Retinal pigment epithelial cell (primary cell): ENCODE measurements at regions not wholly inside any gene's neighbourhood (a gene's known extent, or its start where the extent isn't known, plus 50 kb on each side); places are given as distances from the start of the nearest gene placed in this dataset.

Experiments
- DNase-seq: peaks from one replicate; pipeline ENCODE4 v3.0.0-alpha.2; 2010; ENCODE audit warnings: low read depth
- H3K4me3 ChIP-seq: 2 replicates; pipeline ENCODE4 v1.5.1; 2011; ENCODE audit warnings: mild to moderate bottlenecking, low read length, control low read depth, moderate library complexity
- CTCF ChIP-seq: conservative IDR thresholded peaks from 2 replicates; pipeline ENCODE4 v1.5.1; 2011; ENCODE audit warnings: low read depth, low read length, control low read depth, inconsistent platforms

GRCh38 chr2:195411219-195411687 is 245.8 kb upstream of the SLC39A10 start:
- TF ChIP-seq CTCF: no peak
- H3K4me3 ChIP-seq: no peak overlapping the region
- peak; percentile 16 for DNase-seq

DNA sequence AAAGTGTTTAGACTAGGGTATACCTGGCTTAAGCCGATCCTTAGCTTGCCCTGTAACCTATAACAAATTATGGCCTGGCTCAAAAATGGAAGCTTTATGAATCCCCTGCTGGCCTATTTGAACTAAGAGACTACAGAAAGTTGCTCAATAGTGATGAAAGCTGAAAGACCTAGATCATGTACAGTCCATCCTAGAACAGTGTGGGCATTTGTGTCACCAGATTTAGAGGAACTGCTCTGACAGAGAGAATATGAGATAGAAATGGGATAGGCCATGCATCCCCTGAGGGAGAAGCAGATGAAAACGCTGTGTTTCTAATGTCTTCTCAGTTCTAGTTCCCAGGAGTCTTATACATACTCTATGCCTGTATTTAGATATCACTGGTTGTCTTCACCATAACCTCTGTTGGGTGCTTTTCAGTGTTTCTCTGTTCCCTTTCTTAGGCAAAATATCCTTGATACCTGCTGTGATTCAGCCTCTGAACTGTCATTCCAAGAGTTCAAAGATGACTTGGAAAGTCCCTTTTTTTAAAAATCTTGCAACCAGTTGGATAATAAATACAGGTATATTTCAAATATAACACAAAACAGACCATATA is 246.9 kb upstream of the SLC39A10 start:
- H3K4me3 ChIP-seq: no peak overlapping the region
- TF ChIP-seq CTCF: no peak
- no peak for DNase-seq

DNA sequence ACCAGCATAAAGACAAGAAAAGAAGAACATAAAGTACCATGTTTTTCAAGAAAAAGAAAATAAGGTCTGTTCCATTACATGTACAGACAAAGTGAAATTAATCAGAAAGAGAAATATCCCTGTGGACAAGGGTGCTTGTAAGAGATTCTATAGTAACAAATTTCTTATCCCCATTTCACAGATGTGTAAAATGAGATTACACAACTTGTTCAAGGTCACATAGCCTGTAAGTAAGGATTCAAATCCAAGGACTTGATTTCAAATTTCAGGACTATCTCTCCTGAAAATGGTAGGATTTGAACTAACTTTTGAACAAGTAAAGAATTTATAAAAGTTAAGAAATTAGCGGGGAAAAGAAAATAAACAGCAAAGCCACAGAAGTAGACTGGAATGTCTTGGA is 248.2 kb upstream of the SLC39A10 start:
- no peak for DNase-seq
- H3K4me3 ChIP-seq: no peak overlapping the region
- TF ChIP-seq CTCF: no peak

DNA sequence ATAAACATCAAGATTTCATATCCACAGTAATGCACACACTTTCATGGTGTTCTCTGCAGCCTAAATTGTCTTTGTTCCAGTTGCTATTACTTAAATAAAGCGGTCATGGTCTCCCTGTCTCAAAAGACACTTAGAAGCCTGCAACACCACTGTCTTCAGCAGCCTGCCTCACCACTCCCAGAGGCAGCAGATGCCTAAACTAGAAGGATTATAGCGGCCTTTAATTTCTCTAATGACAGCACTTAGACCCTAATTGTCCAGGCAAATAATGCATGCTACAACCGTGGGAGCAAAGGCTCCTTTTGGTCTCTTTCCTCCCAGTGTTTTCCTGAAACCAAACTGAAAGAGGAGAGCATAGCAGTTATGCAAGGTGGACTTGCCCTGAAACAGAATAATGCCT is 248.8 kb upstream of the SLC39A10 start:
- no peak for DNase-seq
- H3K4me3 ChIP-seq: no peak overlapping the region
- TF ChIP-seq CTCF: no peak

GRCh38 chr2:195407783-195408182 is 249.2 kb upstream of the SLC39A10 start:
- no peak for DNase-seq
- no peak for TF ChIP-seq CTCF
- H3K4me3 ChIP-seq: no peak overlapping the region

DNA sequence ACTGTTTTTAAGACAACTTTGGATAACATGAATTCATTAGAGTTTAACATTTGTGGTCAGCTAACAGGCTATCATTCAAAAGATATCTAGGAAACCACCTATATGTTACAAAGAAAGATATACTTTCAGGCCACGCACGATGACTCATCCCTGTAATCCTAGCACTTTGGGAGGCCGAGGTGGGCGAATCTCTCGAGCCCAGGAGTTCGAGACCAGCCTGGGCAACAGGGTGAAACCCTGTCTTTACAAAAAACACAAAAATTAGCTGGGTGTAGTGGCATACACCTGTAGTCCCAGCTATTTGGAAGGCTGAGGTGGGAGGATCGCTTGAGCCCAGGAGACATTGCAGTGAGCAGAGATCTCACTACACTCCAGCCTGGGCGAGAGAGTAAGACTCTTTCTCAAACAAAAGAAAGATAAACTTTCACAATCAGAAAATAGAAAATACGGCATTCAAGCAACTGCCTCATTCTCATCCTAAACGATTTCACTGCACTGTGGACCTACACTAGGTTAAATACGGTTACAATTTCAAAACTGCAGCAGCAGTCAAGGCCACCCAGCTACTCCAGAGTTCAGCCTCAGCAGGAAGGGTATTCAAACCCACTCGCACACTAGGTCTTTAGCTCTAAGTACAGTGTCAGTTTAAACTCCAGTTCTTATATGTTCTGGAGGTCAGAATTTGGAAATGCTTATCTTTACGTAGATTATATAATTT is 250.0 kb upstream of the SLC39A10 start:
- no peak for DNase-seq
- TF ChIP-seq CTCF: no peak
- no peak overlapping the region for H3K4me3 ChIP-seq

DNA sequence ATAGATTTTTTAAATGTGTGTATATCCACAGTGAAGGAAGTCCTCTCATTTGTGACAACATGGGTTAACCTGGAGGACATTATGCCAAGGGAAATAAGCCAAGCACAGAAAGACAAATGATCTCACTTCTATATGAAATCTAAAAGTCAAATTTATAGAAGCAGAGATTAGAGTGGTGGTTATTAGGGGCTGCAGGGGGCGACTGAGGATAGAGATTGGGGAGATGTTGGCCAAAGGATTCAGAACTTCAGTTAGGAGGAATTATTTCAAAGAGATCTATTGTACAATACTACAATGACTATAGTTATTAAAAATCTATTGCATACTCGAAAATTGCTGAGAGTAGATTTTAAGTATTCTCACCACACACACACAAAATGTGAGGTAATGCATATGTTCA is 252.4 kb upstream of the SLC39A10 start:
- DNase-seq: no peak
- TF ChIP-seq CTCF: no peak
- H3K4me3 ChIP-seq: no peak overlapping the region
